ENCODE measurements at regions not wholly inside any gene's neighbourhood (a gene's known extent, or its start where the extent isn't known, plus 50 kb on each side); places are given as distances from the start of the nearest gene placed in this dataset.

- no peaks in the 10 kb centered on the region for H3K27me3 ChIP-seq (ENCODE audit: control insufficient read depth in 3 of 3, insufficient read depth in 3 of 3, low read length in 2 of 3)
- ATAC-seq (ENCODE audit: insufficient read depth, low FRiP score) (no peak), DNase-seq (peak in 1 of 3 donors; percentile 49)
- no peaks in the 10 kb centered on the region for H3K36me3 ChIP-seq (ENCODE audit: control insufficient read depth in 4 of 4, insufficient read depth in 4 of 4, low read length in 4 of 4)
- H3K9me3 ChIP-seq (ENCODE audit: control insufficient read depth in 4 of 4, insufficient read depth in 3 of 4, low read length in 3 of 4), result no peaks in the 10 kb centered on the region
- H3K4me1 ChIP-seq (ENCODE audit: control insufficient read depth in 5 of 5, insufficient read depth in 5 of 5, low read length in 5 of 5), result no peaks in the 10 kb centered on the region
- TF ChIP-seq, protein P1, sequence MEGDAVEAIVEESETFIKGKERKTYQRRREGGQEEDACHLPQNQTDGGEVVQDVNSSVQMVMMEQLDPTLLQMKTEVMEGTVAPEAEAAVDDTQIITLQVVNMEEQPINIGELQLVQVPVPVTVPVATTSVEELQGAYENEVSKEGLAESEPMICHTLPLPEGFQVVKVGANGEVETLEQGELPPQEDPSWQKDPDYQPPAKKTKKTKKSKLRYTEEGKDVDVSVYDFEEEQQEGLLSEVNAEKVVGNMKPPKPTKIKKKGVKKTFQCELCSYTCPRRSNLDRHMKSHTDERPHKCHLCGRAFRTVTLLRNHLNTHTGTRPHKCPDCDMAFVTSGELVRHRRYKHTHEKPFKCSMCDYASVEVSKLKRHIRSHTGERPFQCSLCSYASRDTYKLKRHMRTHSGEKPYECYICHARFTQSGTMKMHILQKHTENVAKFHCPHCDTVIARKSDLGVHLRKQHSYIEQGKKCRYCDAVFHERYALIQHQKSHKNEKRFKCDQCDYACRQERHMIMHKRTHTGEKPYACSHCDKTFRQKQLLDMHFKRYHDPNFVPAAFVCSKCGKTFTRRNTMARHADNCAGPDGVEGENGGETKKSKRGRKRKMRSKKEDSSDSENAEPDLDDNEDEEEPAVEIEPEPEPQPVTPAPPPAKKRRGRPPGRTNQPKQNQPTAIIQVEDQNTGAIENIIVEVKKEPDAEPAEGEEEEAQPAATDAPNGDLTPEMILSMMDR (IDR thresholded peaks at IDR 0.05; ENCODE audit: control extremely low read depth, extremely low read depth), result no peak
- H3K9ac ChIP-seq (ENCODE audit: insufficient read depth in 1 of 2, low read length in 2 of 2), result no peak overlapping the region
- H3K27ac ChIP-seq (ENCODE audit: low read depth in 1 of 2, low read length in 1 of 2), result no peak overlapping the region
- no peak overlapping the region for H3K4me3 ChIP-seq
- 87 to 92% methylated on average over 9 of the region's 9 CpGs for WGBS, 2 donors
Measured at GRCh38 chr22:27628891-27629631, 172.5 kb downstream of the MN1 start.

DNA sequence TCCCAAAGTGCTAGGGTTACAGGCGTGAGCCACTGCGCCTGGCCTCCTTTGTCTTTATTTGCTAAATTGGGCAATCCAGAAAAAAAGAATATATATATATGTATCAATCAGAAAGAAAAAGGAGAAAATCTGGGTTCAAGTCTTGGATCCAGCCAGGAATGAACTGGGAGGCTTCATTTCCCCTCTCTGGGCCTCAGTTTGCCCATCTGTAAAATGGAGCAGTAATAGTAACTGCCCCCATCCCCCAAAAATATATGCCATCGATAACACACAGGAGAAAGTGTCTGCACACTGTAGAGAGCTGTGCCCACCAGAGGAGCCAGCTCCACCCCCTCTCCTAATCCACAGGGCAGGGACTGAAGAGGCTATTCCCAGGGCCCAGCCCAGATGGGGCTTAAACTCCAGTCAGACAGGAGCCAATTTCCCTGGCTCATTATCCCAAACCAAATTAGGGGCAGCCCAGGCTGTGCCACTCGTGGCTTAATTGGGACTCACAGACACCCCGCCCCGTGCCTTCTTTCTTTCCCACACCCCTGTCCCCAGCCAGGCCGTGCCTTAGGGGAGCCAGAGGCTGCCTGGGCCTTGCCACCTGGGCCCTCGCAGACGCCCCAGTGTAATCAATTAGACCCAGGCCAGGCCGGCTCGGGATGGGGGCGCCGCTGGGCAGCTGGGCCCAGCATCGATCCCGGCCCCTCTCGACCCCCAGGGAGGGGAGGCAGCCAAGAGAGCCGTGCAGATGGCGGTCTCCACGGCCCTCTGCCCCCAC is 171.5 kb downstream of the MN1 start:
- DNase-seq (no peak), ATAC-seq (ENCODE audit: insufficient read depth, low FRiP score) (no peak)
- TF ChIP-seq, protein P1 (IDR thresholded peaks at IDR 0.05; ENCODE audit: control extremely low read depth, extremely low read depth), result no peak

GRCh38 chr22:27630754-27631153 is 170.8 kb downstream of the MN1 start:
- Histone ChIP-seq H3K27ac (ENCODE audit: low read depth in 1 of 2, low read length in 1 of 2) (no peak overlapping the region), H3K9me3 (ENCODE audit: control insufficient read depth in 4 of 4, insufficient read depth in 3 of 4, low read length in 3 of 4) (no peaks in the 10 kb centered on the region), H3K27me3 (ENCODE audit: control insufficient read depth in 3 of 3, insufficient read depth in 3 of 3, low read length in 2 of 3) (no peaks in the 10 kb centered on the region), H3K4me1 (ENCODE audit: control insufficient read depth in 5 of 5, insufficient read depth in 5 of 5, low read length in 5 of 5) (no peaks in the 10 kb centered on the region), H3K4me3 (no peak overlapping the region), H3K9ac (ENCODE audit: insufficient read depth in 1 of 2, low read length in 2 of 2) (no peak overlapping the region), H3K36me3 (ENCODE audit: control insufficient read depth in 4 of 4, insufficient read depth in 4 of 4, low read length in 4 of 4) (no peaks in the 10 kb centered on the region)
- TF ChIP-seq, protein P1 (IDR thresholded peaks at IDR 0.05; ENCODE audit: control extremely low read depth, extremely low read depth), result no peak
- DNase-seq (no peak), ATAC-seq (ENCODE audit: insufficient read depth, low FRiP score) (no peak)
- WGBS, 2 donors, result 92 to 93% methylated on average over 5 of the region's 5 CpGs

More for the DNA sequence above, 171.5 kb downstream of the MN1 start:
- Histone ChIP-seq H3K36me3 (ENCODE audit: control insufficient read depth in 4 of 4, insufficient read depth in 4 of 4, low read length in 4 of 4) (no peaks in the 10 kb centered on the region), H3K27ac (ENCODE audit: low read depth in 1 of 2, low read length in 1 of 2) (no peak overlapping the region), H3K27me3 (ENCODE audit: control insufficient read depth in 3 of 3, insufficient read depth in 3 of 3, low read length in 2 of 3) (no peaks in the 10 kb centered on the region), H3K9me3 (ENCODE audit: control insufficient read depth in 4 of 4, insufficient read depth in 3 of 4, low read length in 3 of 4) (no peaks in the 10 kb centered on the region), H3K4me1 (ENCODE audit: control insufficient read depth in 5 of 5, insufficient read depth in 5 of 5, low read length in 5 of 5) (no peaks in the 10 kb centered on the region), H3K9ac (ENCODE audit: insufficient read depth in 1 of 2, low read length in 2 of 2) (no peak overlapping the region), H3K4me3 (no peak overlapping the region)
- 79 to 88% methylated on average over 19 of the region's 19 CpGs for WGBS, 2 donors

All from lung (tissue), 11 donors.